ENCODE measurements at regions not wholly inside any gene's neighbourhood (a gene's known extent, or its start where the extent isn't known, plus 50 kb on each side); places are given as distances from the start of the nearest gene placed in this dataset.
"Not testable (repeated sequence)": the region's sequence is repeated elsewhere in the genome, so short reads cannot be mapped to it uniquely, and the experiment has no call there.

DNA sequence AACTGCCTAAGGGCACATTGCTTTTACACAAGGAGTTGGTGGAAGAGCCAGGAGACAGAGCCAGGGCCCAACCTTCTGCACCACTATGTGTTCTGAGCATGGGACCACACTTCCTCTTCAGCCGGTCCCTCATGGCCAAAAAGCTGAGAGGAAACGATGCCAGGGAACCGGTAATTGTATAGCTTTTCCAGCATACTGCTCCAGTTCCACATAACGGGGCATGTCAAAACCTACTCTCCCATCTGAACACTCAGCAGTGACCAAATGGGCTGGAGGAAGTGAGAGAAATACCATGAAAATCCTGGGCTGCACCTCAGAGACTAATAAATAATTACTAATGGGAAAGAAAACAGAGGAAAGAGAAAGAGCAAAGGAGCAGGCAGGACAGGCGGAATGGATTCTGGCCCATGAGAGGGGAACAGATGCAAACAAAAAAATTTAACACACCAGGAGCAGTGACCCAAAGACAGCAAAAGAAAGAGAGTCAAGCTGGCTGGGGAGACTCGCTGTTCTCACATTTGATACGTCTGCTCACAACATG, 52.0 kb upstream of the BMP2 start:
- no peak for DNase-seq

GRCh38 chr20:6714279-6714711, 53.2 kb upstream of the BMP2 start:
- no peak for DNase-seq

GRCh38 chr20:6711951-6712649, 55.4 kb upstream of the BMP2 start:
- no peak for DNase-seq

- DNase-seq: no peak
Measured at GRCh38 chr20:6709910-6710595, 57.4 kb upstream of the BMP2 start.

- DNase-seq: no peak
Measured at GRCh38 chr20:6708010-6708409, 59.5 kb upstream of the BMP2 start.

GRCh38 chr20:6707321-6707831, 60.1 kb upstream of the BMP2 start:
- DNase-seq: no peak

GRCh38 chr20:6705926-6706548, 61.4 kb upstream of the BMP2 start:
- no peak for DNase-seq

GRCh38 chr20:6705106-6705766, 62.2 kb upstream of the BMP2 start:
- DNase-seq: no peak

GRCh38 chr20:6704132-6704861, 63.2 kb upstream of the BMP2 start:
- DNase-seq: no peak

DNA sequence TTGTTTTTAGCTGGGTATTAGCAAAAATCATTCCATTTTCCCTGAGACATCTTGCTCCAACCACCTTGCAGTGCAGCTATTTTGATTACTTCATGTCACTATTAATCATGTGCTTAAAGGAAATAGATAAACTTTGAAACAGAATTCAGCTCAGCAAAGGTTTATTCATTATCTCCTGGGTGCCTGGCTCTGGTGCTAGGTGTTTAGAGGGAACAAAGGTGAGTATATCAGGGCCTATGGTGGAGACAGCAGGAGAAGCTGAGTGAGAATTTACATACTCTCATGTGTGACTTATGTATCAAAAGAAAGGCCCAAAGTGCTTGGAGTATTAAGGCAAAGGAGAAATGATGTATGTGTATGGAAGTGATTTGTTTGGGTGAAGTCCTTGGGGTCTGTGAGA, 63.8 kb upstream of the BMP2 start:
- DNase-seq: no peak

DNA sequence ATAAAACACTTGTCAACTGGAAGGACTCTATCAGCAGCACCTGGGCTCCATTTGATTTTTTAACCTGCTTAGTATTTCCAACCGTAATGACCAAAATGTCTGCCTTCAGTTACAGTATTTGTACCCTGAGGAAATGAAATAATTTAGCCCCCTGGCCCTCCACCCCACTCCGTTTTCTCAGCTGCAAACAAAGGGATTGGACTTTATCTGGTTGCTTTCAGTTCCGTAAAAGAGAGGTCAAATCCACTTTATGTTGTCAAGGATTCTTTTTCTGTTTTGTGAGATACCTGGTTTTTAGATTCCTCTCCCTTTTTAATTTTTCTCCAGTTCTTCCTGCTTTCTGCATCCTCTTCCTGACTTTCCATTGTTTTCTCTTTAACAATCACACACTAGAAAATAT, 64.4 kb upstream of the BMP2 start:
- DNase-seq: no peak

- DNase-seq: no peak
Measured at GRCh38 chr20:6702144-6702543, 65.3 kb upstream of the BMP2 start.

DNA sequence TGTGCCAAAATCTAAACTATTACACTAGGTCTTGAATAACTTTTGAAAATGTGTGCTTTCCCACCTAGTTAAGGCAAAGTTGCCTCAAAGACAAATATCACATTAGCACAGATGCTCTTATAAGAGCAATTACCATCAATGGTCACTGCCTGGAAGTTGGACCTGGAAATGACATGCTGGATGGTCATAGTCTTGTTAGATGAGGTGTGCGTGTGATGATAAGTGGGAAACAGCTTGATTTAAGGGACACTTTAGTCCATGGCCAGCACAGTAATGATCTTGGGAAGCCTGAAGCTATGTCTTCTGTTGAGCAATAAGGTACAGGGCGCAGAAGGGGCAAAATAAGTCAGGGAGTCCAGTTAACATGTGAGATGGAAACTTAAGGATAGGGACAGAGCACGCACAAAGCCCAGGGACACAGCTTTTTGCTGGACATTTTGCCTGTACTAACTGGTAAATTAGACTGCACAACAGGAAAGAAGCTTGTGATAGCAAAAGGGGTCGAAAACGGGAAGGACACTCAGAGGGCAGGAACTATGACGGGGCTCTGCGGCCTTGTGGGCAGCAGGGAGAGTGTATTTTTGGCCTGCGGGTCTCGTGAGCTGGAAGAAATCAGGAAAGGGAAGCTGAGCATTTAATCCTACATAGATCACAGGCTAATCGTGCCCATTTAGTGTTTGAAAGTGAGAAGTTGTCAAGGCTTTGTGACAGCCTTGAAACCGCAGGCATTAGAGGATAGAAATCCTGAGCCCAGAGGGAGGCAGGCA, 66.7 kb upstream of the BMP2 start:
- DNase-seq: no peak

DNA sequence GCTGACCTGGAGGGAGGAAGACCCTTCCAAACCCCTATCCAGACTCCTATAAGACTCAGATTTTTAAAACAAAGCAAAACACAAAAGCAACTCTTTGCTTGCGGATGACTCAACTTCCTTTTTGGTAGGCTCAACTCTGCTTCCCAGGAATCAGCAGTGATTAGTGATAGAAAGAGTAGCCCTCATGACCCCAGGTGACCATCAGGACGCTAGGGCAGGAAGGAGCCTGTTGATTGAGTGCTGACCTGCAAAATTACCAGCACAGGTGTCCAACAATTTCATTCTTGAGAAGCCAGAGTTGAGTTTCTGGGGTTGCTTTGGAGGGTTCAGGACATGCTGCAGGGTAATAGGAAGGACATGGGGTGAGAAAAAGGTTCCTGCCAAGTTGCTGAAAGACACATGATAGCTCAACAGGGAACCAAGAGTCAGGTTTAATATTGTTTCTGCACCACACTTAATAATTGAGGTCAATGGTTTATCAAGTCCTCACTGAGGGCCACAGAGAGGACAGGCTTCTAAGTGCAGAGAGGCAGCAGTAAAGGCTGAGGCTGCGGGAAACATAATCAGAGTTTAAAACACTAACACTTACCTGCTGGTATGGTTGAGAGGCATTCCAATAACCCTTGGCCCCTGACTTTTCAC, 67.4 kb upstream of the BMP2 start:
- DNase-seq: no peak

DNA sequence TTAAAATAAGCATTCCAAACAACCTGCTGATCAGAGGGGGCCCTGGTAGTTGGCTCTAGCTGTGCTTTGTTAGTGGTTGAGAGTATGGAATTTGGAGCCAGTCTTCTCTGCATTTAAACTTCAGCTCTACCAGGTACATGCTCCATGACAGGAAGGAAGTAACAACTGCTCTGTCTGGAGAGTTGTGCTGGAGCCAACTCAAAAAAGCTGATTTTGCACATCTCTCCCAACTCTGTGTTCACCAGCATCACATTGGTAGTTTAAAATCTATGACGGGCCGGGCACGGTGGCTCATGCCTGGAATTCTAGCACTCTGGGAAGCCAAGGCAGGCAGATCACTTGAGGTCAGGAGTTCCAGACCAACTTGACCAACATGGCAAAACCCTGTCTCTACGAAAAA, 68.8 kb upstream of the BMP2 start:
- DNase-seq: no peak

DNA sequence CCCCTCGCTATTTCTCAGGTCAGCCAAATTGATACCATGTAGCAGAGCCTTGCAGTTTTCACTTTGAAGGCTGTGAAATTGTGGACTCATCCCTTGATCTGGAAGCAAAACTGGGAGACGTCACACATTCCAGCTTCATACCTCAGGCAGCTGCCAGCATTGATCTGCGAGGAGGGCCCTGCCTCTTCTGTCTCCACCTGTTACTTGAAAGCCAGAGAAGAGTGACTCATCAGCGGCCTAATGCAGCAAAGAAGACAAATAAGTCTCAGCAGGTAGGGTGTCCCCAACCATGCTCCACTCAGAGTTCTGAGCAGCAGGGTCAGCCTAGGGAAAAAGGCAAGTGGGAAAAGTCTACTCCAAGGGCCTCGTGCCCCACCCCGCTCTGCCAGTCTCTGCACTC, 69.4 kb upstream of the BMP2 start:
- DNase-seq: no peak

GRCh38 chr20:6697228-6697972, 70.1 kb upstream of the BMP2 start:
- no peak for DNase-seq

GRCh38 chr20:6696001-6696400, 71.5 kb upstream of the BMP2 start:
- DNase-seq: no peak

GRCh38 chr20:6693808-6694198, 73.7 kb upstream of the BMP2 start:
- not testable (repeated sequence) for DNase-seq

DNA sequence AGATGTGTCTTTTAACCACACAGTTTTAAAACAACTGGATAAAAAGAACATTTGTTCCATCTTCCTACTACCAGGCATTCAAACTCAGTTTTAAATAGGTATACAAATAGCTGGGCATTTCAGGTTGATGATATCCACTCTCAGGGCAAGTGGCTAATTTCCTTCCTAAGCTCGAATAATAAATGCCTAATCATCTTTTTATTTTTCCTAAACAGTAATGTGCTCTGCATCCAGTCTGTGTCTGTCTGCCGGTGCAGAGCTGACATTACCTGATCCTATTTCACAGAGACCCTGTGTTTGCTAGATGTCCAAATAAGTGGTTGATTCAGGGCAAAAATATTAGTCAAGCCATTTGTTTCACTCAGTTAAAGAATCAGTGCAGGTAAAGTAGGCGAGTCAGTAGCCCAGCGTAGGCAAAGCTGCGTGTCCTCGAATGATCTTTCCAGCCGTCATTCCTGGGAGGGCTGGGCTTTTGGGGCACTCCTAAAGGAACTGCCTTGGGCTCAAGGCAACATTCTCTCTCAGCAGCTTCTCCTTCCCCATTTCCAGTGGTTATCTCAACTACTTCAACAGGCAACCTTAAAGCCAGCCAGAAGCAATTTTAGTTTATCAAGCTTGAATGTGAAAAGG, 74.2 kb upstream of the BMP2 start:
- no peak for DNase-seq

All from COR-L47 (cell line).